HG03432 (cell line): ENCODE measurements at regions not wholly inside any gene's neighbourhood (a gene's known extent, or its start where the extent isn't known, plus 50 kb on each side); places are given as distances from the start of the nearest gene placed in this dataset.
"Not testable (repeated sequence)": the region's sequence is repeated elsewhere in the genome, so short reads cannot be mapped to it uniquely, and the experiment has no call there.

Experiments
- ATAC-seq: cut with Tn5 transposase; IDR thresholded peaks from one replicate; pipeline ENCODE4 v1.9.1; 2021; ENCODE audit warnings: mild to moderate bottlenecking, moderate library complexity; ENCODE audit not compliant: unreplicated experiment

DNA sequence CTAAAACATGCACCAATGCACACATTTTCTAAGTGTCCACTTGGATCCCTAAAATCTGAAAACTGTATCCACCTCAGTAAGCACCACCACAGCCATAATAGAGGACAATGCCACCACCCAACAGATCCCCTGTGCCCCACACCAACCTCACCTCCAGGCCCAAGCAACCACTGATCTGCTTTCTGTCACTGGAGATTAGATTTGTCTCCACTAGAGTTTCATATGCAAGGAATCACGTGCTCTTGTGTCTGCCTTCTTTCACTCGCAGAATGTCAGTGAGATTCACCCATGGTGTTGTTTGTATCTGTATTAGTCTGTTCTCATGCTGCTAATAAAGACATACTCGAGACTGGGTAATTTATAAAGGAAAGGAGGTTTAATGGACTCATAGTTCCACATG, 216.1 kb upstream of the WWC1 start:
- no peak for ATAC-seq

DNA sequence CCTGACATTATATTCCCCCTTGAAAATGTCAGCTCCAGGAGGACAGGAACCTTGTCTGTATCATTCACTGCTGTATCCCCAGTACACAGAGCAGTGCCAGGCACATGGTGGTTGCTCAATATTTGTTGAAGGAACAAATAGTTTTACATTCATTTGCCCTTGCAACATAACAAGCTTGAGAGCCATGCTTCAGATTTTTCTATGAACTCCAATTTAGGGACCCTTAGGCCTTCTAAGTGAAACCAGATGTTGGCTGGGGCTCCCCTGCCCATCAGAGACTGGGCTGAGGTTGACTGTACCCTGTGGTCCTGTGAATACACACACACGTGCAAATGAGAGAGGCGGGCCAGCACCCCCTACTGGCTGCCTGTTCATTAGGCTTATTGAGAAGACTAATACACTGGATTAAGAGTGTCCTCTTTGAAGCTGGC, 214.9 kb upstream of the WWC1 start:
- peak; percentile 53 for ATAC-seq

DNA sequence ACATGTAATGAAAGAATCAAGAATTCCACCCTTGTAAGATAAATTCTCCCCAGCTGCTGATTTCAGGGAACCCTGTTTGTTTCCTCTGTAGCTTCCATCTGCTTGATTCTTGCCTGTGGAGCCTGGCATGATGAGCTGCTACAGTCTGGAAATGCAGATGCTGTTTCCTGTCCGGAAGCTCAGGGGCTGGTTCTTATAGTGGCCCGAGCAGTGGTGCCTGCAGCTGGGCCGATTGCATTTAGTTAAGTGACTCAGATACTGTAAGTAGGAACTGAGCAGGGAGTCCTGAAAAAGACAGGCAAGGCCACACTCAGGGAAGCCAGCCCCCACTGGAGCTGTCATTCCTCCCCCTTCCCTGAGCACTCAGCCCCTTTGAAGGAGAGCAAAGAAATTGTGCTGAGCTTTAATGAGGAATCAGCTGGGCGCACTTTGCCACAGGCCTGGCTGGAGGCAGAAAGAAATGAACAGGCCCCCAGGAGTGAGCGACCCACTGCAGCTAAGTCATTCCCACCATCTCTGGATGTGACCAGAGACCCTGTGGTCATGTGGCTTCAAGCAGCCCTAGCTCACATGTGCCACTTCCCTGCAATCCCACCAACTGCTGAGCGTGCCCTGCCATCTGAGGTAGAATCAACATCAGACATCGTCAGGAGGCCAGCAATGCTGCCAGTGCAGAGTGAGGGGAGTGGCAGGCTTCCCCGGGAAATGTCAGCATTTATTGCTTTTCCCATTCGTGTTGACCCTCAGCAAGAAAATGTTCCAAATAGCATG, 206.0 kb upstream of the WWC1 start:
- no peak for ATAC-seq

DNA sequence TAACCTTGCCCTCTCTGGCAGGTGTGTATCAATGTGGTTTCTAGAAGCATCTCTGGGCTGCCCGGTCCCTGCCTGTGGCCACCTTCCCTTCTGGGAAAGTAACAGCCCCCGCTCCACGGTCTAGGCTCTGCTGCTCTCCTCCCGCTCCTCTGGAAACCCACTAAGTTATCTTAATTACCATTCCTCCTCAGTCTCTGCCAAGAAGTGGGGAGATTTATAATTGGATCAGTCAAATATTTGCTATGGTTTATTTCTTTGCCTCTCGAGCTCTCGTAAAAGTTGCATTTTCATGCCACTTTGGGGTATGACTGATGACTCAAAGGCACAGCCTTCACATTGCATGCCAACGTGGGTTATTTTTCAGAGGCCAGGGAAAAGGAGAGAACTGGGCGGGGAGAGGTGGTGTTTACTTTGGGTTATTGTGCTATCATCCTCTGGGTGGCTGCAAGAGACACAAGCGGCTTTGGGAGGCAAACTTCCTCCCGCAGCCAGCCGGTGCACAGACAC, 205.3 kb upstream of the WWC1 start:
- no peak for ATAC-seq

DNA sequence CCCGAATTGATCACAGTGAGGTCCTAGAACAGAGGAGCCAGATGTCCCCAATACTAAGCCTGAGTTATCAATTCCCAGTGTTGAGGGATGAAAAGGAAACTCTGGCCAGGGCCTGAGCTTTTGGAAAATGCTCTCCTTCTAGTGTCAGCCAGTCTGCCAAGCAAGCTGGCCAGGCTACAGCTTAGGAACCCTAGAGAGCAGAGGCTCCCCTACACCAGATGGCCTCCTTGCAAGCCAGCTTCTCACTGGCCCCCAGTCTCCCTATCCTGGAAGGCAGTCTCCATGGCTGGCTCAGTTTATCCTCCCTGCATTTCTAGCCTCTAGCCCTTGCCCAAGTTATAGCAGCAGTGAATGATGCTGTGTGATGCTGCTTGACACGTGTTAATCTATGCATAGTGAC, 204.7 kb upstream of the WWC1 start:
- no peak for ATAC-seq

DNA sequence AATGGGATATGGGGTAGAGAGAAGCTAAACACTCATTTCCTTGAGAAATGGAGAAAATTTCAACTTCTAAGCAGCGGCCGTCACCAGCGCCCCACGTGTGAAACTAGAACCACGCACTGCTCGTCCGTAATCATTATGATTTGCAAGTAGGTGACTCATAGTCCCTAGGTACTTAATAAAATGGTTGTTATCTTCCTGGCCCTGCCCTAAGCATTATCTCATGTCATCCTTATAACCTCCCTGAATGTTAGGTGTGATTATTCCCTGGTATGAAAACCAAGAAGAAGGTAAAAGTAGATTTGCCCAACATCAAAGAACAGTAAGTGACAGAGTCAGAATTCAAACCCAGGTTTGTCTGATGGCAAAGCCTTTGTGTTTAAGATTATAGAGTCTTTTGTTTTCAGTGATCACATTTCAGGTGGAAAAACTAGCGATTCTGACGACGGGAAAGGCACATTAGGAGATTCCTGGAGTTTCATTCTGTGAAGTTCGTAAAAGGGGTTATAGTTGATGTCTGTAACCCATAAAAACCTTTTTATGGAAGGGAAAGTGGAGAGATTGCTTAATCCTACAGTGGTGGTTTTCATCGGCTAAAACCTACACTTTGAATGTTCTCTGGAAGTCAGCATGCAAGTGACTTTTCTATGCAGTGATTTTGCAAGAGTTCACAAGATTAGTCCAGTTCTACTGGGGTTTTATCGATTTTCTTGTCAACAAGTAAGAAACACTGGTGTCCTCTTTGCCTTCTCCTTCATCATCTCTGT, 202.9 kb upstream of the WWC1 start:
- no peak for ATAC-seq

DNA sequence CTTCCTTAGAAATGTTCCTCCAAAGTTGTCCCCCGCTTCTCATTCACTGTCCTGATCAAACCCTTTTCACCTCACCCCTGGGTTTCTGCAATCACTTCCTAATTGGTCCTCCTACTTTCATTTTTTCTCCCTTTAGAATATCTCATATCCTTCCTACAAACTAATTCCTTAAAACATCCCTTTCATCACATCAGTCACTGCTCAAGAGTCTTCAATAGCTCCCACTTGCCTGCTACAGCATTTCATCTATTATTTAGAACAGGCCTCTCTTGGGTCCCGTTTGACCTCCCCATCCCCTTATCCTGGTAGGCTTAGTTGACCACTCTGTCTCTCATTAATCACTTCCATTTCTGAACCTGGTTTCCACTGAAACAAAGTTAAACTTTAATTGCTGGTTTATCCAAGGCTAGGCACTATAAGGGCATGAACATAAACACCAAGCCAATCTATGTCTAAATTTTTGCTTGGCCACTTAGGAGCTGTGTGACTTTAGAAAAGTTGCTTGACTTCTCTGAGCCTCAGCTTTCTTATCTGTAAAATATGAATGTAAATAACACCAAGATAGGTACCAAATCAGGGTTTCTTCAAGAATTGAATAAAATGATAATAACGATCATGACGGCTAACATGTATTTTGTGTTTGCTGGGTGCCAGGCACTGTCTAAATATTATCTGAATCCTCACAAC, 202.1 kb upstream of the WWC1 start:
- ATAC-seq = no peak

DNA sequence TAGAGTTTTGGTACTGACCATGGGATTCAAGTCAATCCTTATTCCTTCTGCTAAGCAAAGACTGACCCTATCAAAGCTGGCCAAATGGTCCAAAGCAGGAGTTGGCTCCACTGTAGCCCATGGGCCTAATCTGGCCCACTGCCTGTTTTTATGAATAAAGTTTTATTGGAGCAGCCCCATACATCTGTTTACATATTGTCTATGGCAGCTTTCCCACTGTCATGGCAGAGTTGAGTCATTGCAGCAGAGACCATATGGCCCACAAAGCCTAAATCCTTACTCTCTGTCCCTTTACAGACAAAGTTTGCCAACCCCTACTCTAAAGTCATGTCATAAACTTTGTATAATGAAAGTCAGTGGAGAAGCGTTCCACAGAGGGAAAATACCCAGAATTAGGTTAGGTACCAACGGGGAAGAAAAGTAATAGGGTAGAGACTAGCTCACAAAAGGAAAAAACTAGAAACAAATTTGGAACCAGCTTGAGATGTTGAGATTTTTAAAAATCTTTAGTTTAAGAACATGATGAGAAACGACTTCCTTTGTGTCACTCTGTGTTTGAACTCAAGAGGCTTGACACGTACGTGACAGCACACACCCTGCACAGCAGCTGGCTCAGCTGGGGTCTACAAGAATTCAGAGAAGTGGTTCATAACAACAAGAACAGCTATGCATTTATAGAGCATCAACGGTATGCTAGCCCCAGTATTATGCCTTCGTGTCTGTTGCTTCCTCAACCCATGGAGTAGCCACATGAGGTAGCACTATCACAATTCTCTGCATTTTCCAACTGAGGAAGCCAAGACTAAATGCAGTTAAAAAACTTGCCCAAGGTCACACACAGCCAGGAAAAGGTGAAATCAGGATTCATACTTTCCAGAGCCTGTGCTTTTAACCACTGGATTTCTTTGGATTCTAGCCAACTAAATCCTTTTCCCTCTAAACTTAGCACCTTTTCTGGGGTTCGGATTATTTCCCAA, 198.9 kb upstream of the WWC1 start:
- no peak for ATAC-seq

DNA sequence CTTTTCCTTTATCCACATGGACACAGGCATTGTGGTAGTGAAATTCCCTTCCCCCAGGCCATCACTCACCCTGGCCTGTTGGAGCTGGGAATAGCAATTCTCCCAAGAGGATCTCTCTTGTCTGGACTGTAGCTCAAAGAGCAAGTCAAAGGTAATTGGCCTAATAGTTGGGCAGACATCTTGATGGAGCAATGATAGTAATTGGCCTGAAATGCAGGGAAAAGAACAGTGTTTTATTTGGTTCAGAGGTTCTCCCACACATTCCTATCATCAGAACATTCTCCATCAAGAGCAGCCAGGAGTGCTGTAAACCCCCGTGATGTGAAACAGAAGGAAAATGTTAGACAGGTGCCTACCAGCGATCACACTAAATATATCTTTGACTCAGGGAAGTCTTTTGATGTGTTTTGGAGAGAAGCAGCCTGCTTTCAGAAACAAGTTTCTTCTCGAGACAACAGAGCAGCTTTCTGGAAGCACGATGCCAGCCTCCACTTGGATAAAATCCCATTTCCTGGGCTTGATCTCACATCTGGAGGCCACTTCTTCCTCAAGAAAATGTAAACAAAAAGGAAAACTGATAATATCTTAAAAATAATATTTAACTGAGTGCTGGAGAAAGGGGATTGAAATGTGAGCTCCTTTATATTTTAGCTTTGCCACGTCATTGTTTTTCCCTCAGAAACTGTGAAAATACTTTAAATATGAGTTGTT, 198.1 kb upstream of the WWC1 start:
- no peak for ATAC-seq

DNA sequence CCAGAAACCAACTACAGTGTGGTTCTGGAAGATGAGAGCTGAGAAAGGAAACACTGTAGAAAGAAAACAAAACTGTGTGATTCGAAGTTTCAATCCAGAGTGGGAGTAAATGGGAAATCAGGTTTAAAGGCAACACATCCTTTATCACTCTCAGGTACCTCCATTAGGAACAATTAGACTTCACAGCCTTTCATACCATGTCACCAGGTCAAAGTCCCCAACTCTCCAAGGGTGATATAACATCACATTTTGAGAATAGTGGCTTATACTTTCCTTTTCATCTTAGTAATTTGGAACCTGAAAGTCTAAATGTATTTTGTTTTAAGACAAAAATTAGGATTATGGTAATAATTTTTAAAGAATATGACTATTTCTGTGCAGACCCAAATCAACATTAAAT, 194.9 kb upstream of the WWC1 start:
- ATAC-seq = no peak

DNA sequence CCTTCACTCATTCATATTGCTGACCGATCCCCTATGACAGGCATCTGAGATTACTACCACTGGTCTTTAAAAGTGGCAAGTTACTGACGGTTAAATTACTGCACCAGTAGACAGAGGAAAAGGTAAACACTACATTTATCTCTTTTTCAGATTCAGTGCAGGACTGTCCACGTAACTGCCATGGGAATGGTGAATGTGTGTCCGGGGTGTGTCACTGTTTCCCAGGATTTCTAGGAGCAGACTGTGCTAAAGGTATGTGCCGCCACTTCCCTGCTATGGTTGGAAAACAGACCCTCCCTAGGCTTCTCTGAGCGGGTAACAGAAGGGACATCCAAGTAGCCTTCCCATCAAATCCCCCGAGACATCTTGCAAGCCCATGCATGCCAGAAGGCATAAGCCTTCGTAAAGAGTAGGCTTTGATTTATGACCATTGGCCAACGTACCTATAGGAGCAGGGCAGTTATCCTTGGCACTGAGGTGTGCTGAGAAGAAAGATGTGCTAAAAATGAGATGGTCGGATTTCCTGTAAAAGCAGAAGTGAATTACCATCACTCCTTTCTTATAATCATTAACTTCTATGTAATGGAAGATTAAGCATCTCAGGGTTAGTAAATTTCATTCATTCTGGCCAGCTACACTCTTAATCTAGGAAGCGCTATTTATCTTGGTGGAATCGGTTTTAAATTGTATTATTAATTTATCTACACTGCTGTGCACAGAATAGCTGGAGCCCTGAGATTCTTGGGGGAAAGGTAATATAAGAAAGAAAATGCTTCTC, 193.4 kb upstream of the WWC1 start:
- ATAC-seq = no peak

DNA sequence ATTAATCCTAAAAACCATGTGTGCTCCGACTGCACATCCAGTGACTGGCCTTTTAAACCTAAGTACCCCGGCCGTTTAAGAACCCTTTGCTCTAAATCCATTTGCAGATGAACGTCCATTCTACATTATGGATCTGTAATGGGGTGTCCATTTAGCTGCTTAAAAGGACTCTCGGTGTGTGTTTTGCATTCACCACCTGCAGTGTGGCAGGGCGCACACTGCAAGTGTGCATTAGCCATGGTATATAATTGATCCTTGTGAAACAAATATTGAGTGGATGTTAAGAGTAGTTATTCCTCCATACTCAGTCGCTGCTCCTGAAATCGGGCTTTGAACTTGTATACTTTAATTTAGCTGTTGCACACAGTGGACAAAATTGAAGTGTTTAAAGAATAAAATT, 190.1 kb upstream of the WWC1 start:
- no peak for ATAC-seq

DNA sequence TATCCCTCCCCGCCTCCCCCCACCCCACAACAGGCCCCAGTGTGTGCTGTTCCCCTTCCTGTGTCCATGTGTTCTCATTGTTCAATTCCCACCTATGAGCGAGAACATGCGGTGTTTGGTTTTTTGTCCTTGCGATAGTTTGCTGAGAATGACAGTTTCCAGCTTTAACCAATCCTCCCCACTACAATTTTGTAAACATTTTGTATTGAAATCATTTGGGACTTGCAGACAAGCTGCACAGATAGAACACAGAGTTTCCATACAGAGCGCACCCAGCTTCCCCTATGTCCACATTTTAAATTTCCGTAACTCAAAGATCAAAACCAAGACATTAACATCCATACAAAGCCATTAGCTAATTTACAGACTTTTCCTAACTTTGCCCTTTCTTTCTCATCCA, 188.4 kb upstream of the WWC1 start:
- not testable (repeated sequence) for ATAC-seq

DNA sequence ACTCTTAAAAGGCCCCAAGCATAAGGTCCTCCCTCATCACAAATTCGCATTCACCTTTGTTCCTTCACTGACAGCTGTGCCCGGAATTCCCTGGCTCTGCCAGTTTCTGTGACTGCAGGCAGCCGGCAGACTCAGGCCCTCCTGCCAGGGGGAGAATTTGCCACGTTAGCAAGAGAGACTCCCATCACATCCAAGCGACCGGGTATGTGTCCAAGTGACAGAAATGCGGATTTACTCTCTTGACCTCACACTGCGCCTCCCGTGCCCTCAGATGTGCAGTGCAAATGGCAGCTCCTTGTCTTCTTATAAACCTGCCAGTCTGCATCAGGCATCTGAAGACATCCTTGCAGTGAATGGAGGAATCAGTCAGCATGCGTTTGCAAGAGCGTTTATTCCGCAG, 187.1 kb upstream of the WWC1 start:
- ATAC-seq = no peak

DNA sequence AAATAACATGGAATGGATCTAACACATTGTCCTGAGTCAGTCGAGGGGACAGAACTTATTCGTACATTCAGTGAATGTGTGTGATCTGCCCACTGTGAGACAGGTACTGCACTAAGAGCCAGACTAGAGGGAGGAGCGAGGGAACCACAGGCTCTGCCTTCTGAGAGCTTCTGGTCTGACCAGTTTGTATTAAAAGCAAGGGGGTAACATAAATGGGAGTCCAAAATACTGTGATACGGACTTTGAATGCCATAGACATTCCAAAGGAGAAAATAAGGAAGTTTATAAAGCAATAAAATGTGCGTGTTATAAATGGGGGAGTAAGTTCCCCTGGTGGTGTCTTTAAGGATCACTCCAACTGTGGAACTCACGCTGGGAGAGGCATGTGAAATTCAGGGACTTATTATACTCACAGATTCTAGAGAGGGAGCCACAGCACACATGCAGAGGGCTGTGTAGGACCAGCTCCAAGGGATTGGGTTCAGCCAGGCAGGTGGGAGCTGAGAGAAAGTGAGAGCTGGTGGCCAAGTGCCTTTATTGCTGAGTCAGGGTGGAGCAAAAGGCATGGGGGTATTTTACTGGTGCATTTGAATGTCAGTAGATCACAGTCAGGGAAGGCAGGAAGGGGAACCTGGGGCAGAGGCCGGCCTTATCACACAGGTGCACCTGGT, 186.5 kb upstream of the WWC1 start:
- no peak for ATAC-seq

DNA sequence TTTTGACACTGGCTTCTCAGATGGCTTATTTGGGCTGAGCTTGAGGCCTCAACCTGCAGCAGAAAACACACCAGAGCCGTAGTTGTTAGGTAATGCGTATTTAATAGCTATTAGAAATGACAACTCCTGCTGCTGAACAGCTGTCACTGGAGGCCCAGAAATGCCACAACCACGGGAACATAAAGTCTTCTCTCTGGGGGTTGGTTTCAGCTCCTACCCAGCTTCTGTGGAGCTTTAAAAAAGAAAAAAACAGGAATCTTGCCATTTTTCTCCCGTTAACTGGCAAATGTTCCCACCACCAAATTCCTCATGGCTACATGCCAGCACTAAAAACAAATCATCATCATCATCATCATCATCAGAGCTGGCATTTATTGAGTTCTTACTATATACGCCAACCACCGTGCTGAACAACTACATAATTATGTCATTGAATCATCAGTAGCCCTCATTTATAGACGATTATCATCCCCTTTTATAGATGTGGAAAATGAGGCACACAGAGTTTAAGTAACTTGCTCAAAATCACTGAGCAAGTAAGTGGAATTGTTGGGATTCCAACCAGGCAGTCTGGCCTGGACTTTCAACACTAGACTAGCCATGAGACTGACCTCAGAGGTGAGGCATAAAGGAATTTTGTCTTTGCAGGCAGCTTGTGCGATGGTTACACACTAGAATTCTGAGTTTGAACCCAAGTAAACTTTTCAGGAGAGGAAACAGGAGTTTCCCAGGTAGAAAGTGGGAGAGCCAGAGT, 185.3 kb upstream of the WWC1 start:
- no peak for ATAC-seq

DNA sequence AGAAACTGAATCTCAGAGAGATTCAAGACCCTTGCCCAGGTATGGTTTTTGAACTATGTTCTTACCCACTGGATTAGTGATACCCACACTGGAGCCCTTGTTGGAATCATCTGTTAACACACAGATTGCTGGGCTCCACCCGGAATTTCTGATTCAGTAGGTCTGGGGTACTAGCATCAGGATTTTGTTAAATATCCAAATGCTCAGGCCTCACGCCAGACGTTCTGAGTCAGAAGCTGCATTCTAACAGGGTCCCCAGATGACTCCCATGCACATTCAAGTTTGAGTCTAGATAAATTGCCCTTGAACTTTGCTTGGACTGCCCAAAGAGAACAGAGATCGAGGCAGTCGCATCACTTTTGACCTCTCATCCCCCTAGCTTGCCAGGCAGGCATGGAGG, 182.0 kb upstream of the WWC1 start:
- ATAC-seq = no peak

DNA sequence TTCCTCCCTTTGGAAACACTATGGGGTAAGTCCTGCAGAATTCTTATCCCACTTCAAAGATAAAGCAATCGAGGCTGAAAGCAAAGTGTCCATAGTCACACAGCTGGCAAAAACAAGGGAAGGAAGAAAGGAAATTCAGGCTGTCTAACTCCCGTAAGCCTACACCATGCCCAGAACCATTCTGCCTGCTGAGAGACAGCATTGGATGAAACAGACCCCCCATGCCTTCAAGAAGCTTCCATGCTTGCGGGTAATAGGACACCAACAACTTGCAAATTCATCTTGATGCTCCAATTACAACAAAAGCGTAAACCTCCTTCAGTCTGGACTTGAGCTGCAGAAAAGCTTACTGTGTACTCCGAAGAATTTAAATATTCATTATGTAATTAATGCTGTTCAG, 181.1 kb upstream of the WWC1 start:
- no peak for ATAC-seq
